HG02588 (cell line): ENCODE measurements at regions not wholly inside any gene's neighbourhood (a gene's known extent, or its start where the extent isn't known, plus 50 kb on each side); places are given as distances from the start of the nearest gene placed in this dataset.
"Not testable (repeated sequence)": the region's sequence is repeated elsewhere in the genome, so short reads cannot be mapped to it uniquely, and the experiment has no call there.

Source experiments
- ATAC-seq: cut with Tn5 transposase; IDR thresholded peaks from one replicate; pipeline ENCODE4 v1.9.1; 2021; ENCODE audit warnings: mild to moderate bottlenecking, moderate library complexity; ENCODE audit not compliant: unreplicated experiment

DNA sequence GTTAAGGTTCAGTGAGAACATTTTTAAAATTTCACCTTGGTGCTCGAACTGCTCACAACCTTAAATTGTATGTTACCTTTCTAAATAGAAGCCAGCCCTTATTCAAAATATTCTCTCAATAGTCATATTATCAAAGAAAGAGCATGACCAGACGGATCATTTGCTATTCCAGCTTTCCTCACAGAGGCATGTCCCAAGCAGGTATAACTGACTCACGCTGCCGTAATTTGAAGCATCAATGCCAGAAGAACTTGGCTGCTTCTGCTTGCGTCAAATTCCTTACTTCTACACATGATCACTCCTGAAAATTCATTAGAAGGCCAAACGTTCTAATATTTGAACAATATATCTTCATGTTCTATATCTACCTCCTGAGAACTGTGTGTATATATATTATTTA lies 69.5 kb upstream of the VGLL4 start:
- no peak for ATAC-seq

DNA sequence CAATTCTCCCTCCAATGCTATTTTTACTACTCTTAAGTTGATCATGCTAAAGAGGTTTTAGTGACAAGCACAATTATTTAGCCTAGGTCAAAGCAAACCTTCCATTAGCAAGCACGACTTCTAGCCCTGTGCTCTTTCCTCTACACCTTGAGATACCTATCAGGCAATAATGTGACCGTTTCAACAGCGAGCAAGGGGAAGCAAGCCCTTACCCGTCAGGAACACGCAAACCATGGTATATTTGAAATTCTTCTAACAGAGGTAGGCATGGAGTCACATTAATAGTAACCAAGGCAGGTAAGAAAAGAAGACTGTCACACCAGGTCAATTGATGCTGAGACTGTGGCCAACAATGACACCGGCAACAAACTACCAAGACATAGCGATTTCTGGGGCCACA lies 68.9 kb upstream of the VGLL4 start:
- no peak for ATAC-seq

DNA sequence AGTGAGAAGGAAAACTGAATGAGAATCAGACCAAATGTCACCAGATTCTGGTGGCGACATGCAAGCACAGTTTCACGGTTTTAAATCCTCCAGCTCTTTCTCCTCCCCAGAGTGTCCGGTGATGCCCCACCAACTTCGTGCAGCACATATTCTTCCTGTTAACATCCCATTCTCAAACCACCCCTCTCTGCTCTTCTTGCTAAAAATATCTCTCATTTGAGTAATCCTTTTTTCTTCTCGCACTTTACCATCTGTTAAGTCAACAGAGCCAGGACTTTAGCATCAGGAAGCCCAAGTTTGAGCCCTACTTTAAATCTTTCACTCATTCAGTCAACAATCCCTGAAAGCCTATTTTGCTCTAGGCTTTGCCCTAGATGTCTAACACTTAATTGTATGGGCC lies 68.2 kb upstream of the VGLL4 start:
- no peak for ATAC-seq

DNA sequence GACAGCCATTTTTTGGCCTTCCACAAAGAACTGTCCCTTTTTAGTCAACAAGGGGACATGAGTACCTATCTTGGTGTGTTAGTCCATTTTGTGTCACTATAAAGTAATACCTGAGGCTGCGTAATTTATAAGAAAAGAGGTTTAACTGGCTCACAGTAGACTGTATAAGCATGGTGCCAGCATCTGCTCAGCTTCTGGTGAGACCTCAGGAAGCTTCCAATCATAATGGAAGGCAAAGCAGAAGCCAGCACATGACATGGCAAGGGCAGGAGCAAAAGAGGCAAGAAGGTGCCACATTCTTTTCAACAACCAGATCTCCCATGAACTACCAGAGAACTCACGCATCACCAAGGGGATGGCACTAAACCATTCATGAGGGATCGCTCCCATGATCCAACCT lies 66.1 kb upstream of the VGLL4 start:
- ATAC-seq, result no peak

DNA sequence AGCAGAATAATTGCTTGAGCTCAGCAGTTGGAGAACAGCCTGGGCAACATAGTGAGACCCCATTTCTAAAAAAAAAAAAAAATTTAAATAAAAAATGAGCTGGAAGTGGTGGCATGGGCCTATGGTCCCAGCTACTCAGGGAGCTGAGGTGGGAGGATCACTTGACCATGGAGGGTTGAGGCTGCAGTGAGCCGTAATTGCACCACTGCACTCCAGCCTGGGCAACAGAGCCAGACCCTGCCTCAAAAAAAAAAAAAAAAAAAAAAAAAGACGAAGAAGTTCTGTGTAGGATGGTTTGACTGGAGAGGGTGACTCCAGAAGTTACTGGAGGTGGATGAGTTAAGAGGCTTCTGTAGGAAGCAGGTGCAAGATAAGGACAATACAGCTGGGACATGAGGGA lies 63.4 kb upstream of the VGLL4 start:
- ATAC-seq, result not testable (repeated sequence)

DNA sequence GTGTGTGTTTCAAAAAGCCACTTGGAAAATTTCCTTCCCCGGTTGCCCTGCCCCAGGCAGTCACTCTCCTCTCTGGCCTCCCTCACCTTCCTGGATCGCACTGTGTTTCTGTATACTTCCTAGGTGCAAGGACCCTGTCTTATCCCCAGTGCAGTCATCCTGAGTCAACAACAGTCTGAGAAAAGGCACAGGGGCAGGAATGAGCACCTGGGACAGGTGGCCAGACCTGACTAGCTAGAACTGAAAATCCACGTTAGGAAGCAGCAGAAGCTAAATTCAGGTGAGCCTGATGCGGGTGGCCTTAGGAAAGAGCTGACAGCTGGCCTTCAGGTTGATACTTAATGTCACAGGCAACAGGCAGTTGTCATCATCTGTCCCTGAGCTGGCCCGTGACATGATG lies 62.9 kb upstream of the VGLL4 start:
- ATAC-seq, result no peak

DNA sequence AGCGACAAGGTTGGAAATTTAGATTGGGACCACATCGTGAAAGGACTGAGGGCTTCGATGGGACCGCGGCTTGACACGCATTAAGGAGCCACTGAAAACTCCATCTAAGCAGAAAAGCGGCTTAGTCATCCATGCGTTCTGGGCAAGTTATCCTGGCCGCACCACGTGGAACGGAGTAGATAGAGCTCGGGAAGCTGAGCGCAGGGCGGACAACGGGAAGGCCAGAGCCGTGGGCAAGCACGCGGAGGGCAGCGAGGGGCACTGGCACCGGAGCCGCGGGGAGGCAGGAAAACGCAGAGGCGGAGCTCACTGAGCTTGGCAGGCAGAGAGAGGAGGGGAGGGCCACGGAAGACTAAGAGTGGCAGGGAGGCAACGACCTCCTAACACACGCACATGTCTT lies 61.3 kb upstream of the VGLL4 start:
- ATAC-seq, result no peak

DNA sequence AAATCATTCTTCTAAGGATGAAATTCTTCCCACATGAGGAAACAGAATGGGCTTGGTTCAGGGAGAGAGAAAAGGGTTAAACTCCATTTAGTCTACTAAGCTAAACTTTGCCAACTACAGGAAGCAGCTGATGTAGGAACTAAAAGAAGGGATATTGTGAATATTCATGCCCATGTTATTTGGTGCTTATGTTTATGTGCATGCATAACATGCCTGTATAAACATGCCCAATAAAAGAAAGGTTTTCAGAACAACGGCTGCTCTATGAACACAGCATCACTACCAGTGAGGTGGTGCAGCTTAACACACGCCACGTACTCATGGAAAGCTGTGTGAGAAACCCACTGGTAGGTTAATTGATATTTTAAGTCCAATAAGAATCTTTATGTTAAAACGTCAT lies 59.4 kb upstream of the VGLL4 start:
- no peak for ATAC-seq

DNA sequence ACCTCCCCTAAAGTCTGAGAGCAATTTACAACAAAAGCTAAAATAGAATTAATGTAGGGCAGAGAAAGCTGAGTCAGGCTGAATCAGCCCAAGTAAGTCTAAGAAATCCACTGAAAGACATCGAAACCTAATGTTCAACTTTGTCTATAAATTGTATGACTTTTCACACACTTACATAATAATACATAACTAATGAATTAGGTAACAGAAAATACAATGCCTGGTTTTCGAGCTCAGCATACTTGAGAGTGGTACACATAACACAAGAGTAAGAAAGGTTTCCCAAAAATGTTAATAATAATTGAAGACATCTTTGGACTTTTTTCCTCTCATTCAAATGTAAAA lies 55.3 kb upstream of the VGLL4 start:
- ATAC-seq, result no peak

DNA sequence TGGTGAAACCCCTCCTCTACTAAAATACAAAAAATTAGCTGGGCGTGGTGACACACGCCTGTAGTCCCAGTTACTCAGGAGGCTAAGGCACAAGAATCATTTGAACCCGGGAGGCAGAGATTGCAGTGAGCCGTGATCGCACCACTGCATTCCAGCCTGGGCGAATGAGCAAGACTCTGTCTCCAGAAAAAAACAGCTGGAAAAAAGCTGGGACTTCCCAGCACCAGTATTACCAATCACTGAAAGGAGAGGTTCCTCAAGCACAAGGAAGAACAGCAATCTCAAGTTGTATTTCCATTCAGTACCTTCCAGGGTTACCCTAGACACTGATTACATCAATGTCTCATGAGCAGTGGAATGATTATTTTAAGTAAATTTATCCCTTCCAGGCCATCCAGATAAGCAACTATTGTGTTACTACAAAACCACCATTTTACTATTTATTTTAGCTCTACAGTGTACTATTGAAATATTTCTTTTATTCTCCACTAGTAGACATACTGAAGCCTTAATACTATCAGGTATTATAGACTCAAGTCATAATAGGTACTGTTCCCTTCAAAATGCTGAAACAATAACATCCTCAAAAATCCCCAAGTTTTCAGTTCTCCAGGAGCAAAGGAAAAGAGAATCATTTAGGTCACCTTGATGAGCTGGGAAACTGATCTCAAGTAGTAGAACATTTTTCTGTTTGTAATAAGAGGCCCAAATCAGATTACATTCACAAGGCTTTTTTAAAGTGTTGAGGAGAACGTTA lies 54.8 kb upstream of the VGLL4 start:
- ATAC-seq, result no peak

DNA sequence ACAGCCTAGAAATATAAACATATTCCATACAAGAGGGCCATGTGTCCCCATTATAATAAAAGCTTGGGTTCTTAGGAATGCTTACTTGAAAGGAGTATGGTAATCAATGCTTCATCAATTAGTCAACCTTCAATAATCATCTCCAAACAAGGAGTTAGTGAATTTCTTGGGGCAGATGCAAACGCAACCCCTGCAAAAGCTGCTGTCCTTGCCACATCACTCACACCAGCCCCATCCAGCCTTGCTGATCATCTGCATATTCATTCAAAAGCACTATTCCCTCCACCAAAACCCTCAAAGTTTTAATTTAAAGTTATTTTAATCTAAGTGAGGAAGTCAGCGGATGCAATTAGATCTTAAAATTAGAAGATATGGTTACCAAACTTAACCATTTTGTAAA lies 54.0 kb upstream of the VGLL4 start:
- ATAC-seq, result no peak

DNA sequence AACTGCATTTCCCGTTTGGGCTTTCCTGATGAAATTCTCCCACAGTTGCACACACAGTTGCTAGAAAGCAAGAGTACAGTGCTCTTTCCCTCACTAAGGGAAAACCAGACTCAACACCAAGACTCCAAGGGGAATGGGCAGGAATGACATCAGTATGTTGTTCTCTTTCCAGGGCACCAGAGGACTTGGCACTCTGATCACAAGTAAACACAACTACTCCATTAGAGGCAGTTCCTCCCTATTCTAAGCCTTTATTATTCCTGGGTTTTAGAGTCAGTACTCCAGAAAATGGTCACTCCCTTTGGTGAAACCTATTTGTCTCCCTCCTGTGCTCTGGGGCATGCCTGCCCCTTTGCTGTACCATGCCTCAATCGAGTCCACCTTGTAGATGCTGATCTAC lies 52.3 kb upstream of the VGLL4 start:
- no peak for ATAC-seq
